MM.1S (cell line): ENCODE measurements at regions not wholly inside any gene's neighbourhood (a gene's known extent, or its start where the extent isn't known, plus 50 kb on each side); places are given as distances from the start of the nearest gene placed in this dataset.

Experiments used
- CTCF ChIP-seq: fragments of 300-600 bp; sonication (generic); IDR thresholded peaks from 2 replicates; pipeline ENCODE4 v1.5.1; 2016; ENCODE audit warnings: antibody characterized with exemption, low read length, mixed read lengths
- EZH2phosphoT487 ChIP-seq: fragments of 300-600 bp; sonication (generic); IDR thresholded peaks from 2 replicates; pipeline ENCODE4 v1.6.1; 2018; ENCODE audit warnings: antibody characterized with exemption, low read length

GRCh38 chr11:103716363-103716762 lies 320.1 kb upstream of the DDI1 start:
- TF ChIP-seq CTCF (no peak), EZH2phosphoT487 (no peak)
